ENCODE measurements at regions not wholly inside any gene's neighbourhood (a gene's known extent, or its start where the extent isn't known, plus 50 kb on each side); places are given as distances from the start of the nearest gene placed in this dataset.

- no peaks in the 10 kb centered on the region for H3K36me3 ChIP-seq (replicated peaks in 1 of 2; ENCODE audit: control insufficient read depth in 1 of 2, insufficient read depth in 2 of 2, low read length in 2 of 2)
- no peaks in the 10 kb centered on the region for H4K20me1 ChIP-seq (ENCODE audit: insufficient read depth, low read length)
- intact Hi-C loops (cut with micrococcal nuclease; ENCODE audit: unreplicated experiment) (no loop called here), in situ Hi-C loops (cut with HindIII; ENCODE audit: extremely low pct_ligation_motif_present, low pct_unique_long_range_greater_than_20kb) (no loop called here)
- DNase-seq (ENCODE audit: low spot score) (no peak), FAIRE-seq (no peak), ATAC-seq (no peak)
- no peak overlapping the region for H3K4me2 ChIP-seq (ENCODE audit: low read depth, low read length)
- no peak overlapping the region for H3K9ac ChIP-seq (ENCODE audit: insufficient read depth, low read depth, low read length)
- POLR2A ChIA-PET, result no interaction called here
- H3K79me2 ChIP-seq (ENCODE audit: insufficient read depth, low read length), result no peaks in the 10 kb centered on the region
- H3K4me3 ChIP-seq (replicated peaks in 1 of 3; ENCODE audit: insufficient read depth in 1 of 3, low read depth in 2 of 3, low read length in 3 of 3), result no peak overlapping the region
- H3K9me3 ChIP-seq (ENCODE audit: low read length), result no peaks in the 10 kb centered on the region
- no TSS peak for BruUV-seq (replicated peaks)
- no peak overlapping the region for H2AFZ ChIP-seq (ENCODE audit: low read length)
- WGBS (ENCODE audit: low lambda C conversion rate), result 0% methylated on average over 1 of the region's 1 CpG
- no peak overlapping the region for H3K27ac ChIP-seq (ENCODE audit: extremely low read length, insufficient read depth, low read length)
- CTCF ChIA-PET (ENCODE audit: low intra/inter-chr PET ratio, low total read pairs), result no interaction called here
- no peaks in the 10 kb centered on the region for H3K4me1 ChIP-seq (ENCODE audit: insufficient read depth, low read length)
- H3K27me3 ChIP-seq (ENCODE audit: control insufficient read depth in 1 of 2, insufficient read depth in 2 of 2, low read length in 2 of 2), result no peaks in the 10 kb centered on the region
- no peak for TF ChIP-seq CREM (IDR thresholded peaks at IDR 0.05)
- no peak for TF ChIP-seq CREM (CRISPR knock-in tag; IDR thresholded peaks at IDR 0.05)
- no peak for TF ChIP-seq SNAPC5 (CRISPR knock-in tag; IDR thresholded peaks at IDR 0.05; ENCODE audit: borderline replicate concordance)
- TF ChIP-seq, protein P1, sequence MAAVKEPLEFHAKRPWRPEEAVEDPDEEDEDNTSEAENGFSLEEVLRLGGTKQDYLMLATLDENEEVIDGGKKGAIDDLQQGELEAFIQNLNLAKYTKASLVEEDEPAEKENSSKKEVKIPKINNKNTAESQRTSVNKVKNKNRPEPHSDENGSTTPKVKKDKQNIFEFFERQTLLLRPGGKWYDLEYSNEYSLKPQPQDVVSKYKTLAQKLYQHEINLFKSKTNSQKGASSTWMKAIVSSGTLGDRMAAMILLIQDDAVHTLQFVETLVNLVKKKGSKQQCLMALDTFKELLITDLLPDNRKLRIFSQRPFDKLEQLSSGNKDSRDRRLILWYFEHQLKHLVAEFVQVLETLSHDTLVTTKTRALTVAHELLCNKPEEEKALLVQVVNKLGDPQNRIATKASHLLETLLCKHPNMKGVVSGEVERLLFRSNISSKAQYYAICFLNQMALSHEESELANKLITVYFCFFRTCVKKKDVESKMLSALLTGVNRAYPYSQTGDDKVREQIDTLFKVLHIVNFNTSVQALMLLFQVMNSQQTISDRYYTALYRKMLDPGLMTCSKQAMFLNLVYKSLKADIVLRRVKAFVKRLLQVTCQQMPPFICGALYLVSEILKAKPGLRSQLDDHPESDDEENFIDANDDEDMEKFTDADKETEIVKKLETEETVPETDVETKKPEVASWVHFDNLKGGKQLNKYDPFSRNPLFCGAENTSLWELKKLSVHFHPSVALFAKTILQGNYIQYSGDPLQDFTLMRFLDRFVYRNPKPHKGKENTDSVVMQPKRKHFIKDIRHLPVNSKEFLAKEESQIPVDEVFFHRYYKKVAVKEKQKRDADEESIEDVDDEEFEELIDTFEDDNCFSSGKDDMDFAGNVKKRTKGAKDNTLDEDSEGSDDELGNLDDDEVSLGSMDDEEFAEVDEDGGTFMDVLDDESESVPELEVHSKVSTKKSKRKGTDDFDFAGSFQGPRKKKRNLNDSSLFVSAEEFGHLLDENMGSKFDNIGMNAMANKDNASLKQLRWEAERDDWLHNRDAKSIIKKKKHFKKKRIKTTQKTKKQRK (IDR thresholded peaks at IDR 0.05; ENCODE audit: low read length), result no peak
- TF ChIP-seq, protein P2, sequence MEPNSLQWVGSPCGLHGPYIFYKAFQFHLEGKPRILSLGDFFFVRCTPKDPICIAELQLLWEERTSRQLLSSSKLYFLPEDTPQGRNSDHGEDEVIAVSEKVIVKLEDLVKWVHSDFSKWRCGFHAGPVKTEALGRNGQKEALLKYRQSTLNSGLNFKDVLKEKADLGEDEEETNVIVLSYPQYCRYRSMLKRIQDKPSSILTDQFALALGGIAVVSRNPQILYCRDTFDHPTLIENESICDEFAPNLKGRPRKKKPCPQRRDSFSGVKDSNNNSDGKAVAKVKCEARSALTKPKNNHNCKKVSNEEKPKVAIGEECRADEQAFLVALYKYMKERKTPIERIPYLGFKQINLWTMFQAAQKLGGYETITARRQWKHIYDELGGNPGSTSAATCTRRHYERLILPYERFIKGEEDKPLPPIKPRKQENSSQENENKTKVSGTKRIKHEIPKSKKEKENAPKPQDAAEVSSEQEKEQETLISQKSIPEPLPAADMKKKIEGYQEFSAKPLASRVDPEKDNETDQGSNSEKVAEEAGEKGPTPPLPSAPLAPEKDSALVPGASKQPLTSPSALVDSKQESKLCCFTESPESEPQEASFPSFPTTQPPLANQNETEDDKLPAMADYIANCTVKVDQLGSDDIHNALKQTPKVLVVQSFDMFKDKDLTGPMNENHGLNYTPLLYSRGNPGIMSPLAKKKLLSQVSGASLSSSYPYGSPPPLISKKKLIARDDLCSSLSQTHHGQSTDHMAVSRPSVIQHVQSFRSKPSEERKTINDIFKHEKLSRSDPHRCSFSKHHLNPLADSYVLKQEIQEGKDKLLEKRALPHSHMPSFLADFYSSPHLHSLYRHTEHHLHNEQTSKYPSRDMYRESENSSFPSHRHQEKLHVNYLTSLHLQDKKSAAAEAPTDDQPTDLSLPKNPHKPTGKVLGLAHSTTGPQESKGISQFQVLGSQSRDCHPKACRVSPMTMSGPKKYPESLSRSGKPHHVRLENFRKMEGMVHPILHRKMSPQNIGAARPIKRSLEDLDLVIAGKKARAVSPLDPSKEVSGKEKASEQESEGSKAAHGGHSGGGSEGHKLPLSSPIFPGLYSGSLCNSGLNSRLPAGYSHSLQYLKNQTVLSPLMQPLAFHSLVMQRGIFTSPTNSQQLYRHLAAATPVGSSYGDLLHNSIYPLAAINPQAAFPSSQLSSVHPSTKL (CRISPR knock-in tag; IDR thresholded peaks at IDR 0.05), result no peak
- TF ChIP-seq GMEB1 (CRISPR knock-in tag; IDR thresholded peaks at IDR 0.05; ENCODE audit: borderline replicate concordance), result no peak
- TF ChIP-seq GPN1 (CRISPR knock-in tag; IDR thresholded peaks at IDR 0.05; ENCODE audit: borderline replicate concordance), result no peak
- no peak for TF ChIP-seq MYPOP (CRISPR knock-in tag; IDR thresholded peaks at IDR 0.05)
- TF ChIP-seq NFRKB (IDR thresholded peaks at IDR 0.05), result no peak
- TF ChIP-seq ZNF12 (CRISPR knock-in tag; IDR thresholded peaks at IDR 0.05), result no peak
- TF ChIP-seq HOXA3 (CRISPR knock-in tag; IDR thresholded peaks at IDR 0.05), result no peak
- TF ChIP-seq RNF2 (conservative IDR thresholded peaks at IDR 0.05; ENCODE audit: low read depth), result no peak
- TF ChIP-seq SMYD3 (CRISPR knock-in tag; IDR thresholded peaks at IDR 0.05), result no peak
Observed at GRCh38 chr6:95242560-95242959, 334.8 kb upstream of the MANEA start.
